Osteoblast (primary cell): ENCODE measurements at regions not wholly inside any gene's neighbourhood (a gene's known extent, or its start where the extent isn't known, plus 50 kb on each side); places are given as distances from the start of the nearest gene placed in this dataset.

ENCODE experiments used
- DNase-seq: peaks from one replicate; pipeline ENCODE4 v3.0.0; 2011; ENCODE audit warnings: low spot score, mixed read lengths; ENCODE audit not compliant: insufficient read length; ENCODE audit errors: missing footprints
- H2AFZ ChIP-seq: 2 replicates; pipeline ENCODE4 v1.6.0; 2011; ENCODE audit warnings: mild to moderate bottlenecking, low read length
- H3K27ac ChIP-seq: 2 replicates; pipeline ENCODE4 v1.5.1; 2011; ENCODE audit warnings: mild to moderate bottlenecking, low read depth, low read length, moderate library complexity
- H3K27me3 ChIP-seq: 2 replicates; pipeline ENCODE4 v1.6.0; 2012; ENCODE audit warnings: mild to moderate bottlenecking, control low read depth, inconsistent platforms, low read length, moderate library complexity; ENCODE audit not compliant: insufficient read depth
- H3K36me3 ChIP-seq: 2 replicates; pipeline ENCODE4 v1.5.1; 2011; ENCODE audit warnings: mild to moderate bottlenecking, low read length, control low read depth, moderate library complexity; ENCODE audit not compliant: insufficient read depth
- H3K4me1 ChIP-seq: 2 replicates; pipeline ENCODE4 v1.5.1; 2011; ENCODE audit warnings: mild to moderate bottlenecking, low read length, control low read depth, moderate library complexity; ENCODE audit not compliant: insufficient read depth
- H3K4me2 ChIP-seq: 2 replicates; pipeline ENCODE4 v1.6.0; 2011; ENCODE audit warnings: mild to moderate bottlenecking, low read length; ENCODE audit not compliant: insufficient read depth
- H3K4me3 ChIP-seq: fragments of 200-600 bp; sonication (generic); 3 replicates; pipeline ENCODE4 v1.5.1; 2012; ENCODE audit warnings: mild to moderate bottlenecking, low read length, inconsistent platforms; ENCODE audit not compliant: insufficient read depth
- H3K79me2 ChIP-seq: 2 replicates; pipeline ENCODE4 v1.6.0; 2012; ENCODE audit warnings: mild to moderate bottlenecking, low read length, control low read depth, inconsistent platforms; ENCODE audit not compliant: insufficient read depth
- H3K9me3 ChIP-seq: 2 replicates; pipeline ENCODE4 v1.5.1; 2011; ENCODE audit warnings: low read depth, low read length, control low read depth
- H4K20me1 ChIP-seq: 2 replicates; pipeline ENCODE4 v1.6.0; 2012; ENCODE audit warnings: mild to moderate bottlenecking, low read length, control low read depth; ENCODE audit not compliant: insufficient read depth
- TF ChIP-seq, protein P1 (sequence below): IDR thresholded peaks from 2 replicates; pipeline ENCODE4 v1.5.1; 2011; ENCODE audit warnings: mild to moderate bottlenecking, low read depth, low read length, moderate library complexity; ENCODE audit errors: extremely low read depth

DNA sequence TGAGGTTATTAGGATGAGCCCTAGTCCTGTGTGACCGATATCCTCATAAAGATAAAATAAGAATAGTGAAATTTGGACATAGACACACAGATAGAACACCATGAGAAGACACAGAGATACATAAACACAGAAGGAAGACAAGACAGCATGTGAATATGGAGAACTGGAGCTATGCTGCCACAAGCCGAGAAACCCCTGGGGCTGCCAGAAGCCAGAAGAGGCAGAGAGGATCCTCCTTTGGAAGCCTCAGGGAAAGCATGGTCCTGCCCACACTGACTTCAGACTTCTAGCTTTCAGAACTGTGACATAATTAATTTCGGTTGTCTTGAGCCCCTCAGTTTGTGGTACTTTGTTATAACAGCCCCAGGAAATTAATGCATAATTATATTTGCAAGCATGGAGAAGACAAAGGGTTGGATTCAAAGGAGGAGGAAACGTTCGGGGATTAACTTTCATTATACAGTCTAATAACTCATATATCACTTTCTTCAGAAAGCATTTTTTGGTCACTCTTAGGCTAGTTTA lies 1501.8 kb upstream of the FLRT2 start:
- H2AFZ ChIP-seq = no peak overlapping the region
- H3K27ac ChIP-seq = no peak overlapping the region
- no peaks in the 10 kb centered on the region for H3K9me3 ChIP-seq
- no peaks in the 10 kb centered on the region for H3K4me1 ChIP-seq
- TF ChIP-seq, protein P1, sequence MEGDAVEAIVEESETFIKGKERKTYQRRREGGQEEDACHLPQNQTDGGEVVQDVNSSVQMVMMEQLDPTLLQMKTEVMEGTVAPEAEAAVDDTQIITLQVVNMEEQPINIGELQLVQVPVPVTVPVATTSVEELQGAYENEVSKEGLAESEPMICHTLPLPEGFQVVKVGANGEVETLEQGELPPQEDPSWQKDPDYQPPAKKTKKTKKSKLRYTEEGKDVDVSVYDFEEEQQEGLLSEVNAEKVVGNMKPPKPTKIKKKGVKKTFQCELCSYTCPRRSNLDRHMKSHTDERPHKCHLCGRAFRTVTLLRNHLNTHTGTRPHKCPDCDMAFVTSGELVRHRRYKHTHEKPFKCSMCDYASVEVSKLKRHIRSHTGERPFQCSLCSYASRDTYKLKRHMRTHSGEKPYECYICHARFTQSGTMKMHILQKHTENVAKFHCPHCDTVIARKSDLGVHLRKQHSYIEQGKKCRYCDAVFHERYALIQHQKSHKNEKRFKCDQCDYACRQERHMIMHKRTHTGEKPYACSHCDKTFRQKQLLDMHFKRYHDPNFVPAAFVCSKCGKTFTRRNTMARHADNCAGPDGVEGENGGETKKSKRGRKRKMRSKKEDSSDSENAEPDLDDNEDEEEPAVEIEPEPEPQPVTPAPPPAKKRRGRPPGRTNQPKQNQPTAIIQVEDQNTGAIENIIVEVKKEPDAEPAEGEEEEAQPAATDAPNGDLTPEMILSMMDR = no peak
- no peaks in the 10 kb centered on the region for H3K27me3 ChIP-seq
- H3K4me3 ChIP-seq = no peak overlapping the region
- H3K79me2 ChIP-seq = no peaks in the 10 kb centered on the region
- H3K36me3 ChIP-seq = no peaks in the 10 kb centered on the region
- H4K20me1 ChIP-seq = no peaks in the 10 kb centered on the region
- DNase-seq = no peak
- no peak overlapping the region for H3K4me2 ChIP-seq

DNA sequence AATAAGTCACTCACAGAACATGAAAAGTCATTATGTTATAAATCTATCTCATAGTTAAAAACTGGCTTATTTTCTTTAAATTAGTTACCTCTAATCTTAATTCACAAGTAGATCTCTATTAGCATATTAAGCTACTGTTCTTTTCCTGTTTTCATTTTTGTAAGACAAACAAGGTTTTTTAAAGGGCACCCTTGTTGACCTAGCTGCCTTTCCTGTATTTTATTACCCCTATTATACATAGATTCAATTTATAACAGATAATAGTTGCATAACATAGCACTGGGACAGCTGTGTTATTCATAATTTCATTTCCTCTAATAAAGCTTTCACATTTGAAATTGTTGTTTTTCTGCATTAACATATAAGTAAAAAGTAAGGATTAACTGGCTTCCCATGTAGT lies 1500.7 kb upstream of the FLRT2 start:
- Histone ChIP-seq H3K4me1 (no peaks in the 10 kb centered on the region), H3K4me3 (no peak overlapping the region), H4K20me1 (no peaks in the 10 kb centered on the region), H3K4me2 (no peak overlapping the region), H3K79me2 (no peaks in the 10 kb centered on the region), H3K27me3 (no peaks in the 10 kb centered on the region), H3K27ac (no peak overlapping the region), H3K9me3 (no peaks in the 10 kb centered on the region), H2AFZ (no peak overlapping the region), H3K36me3 (no peaks in the 10 kb centered on the region)
- TF ChIP-seq, protein P1 = no peak
- no peak for DNase-seq

DNA sequence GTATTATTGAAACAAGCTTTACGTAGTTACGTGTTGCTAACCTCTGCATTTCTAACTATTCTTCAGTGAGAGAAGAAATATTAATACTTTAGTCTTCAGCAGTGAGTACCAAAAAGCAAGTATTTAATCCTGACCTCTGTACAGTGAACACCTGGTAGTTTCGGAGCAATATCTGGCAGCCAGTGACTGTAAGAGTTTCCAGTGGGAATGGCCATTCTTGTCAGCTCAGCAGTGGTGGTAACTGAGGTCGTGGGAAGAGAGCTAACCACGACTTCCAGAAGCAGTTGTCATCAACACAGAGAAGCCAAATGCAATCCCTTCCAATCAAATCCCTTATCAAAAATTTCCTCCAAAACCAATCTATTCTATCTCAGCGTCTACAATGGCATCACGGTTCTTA lies 1500.2 kb upstream of the FLRT2 start:
- H3K4me1 ChIP-seq = no peaks in the 10 kb centered on the region
- TF ChIP-seq, protein P1 = no peak
- H3K36me3 ChIP-seq = no peaks in the 10 kb centered on the region
- no peak overlapping the region for H3K4me2 ChIP-seq
- H3K27me3 ChIP-seq = no peaks in the 10 kb centered on the region
- DNase-seq = no peak
- no peak overlapping the region for H3K4me3 ChIP-seq
- H3K79me2 ChIP-seq = no peaks in the 10 kb centered on the region
- H2AFZ ChIP-seq = no peak overlapping the region
- no peaks in the 10 kb centered on the region for H4K20me1 ChIP-seq
- H3K27ac ChIP-seq = no peak overlapping the region
- no peaks in the 10 kb centered on the region for H3K9me3 ChIP-seq

DNA sequence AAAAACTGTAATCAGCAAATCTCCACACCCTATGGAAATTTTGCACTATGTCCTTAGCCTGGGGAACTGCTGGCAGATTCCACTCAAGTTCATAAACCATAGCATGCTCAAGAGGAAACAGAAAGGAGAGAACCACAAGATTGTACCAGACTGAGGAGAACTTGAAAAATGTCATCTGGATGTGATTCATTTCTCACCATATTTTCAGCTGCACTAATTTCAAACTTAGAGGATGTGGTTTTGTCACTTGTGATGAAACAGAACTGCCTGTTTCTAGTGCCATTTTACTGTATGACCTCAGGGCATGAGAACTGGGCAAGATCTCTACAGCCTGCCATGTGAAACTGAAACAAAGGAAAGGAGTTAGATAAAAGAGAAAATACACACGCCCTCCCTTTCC lies 1493.1 kb upstream of the FLRT2 start:
- no peak overlapping the region for H2AFZ ChIP-seq

More for the DNA sequence above, 1493.1 kb upstream of the FLRT2 start:
- peaks cover 7% of the 10 kb centered on the region for H3K9me3 ChIP-seq
- DNase-seq = no peak
- no peaks in the 10 kb centered on the region for H3K36me3 ChIP-seq
- TF ChIP-seq, protein P1 = no peak
- H3K4me3 ChIP-seq = no peak overlapping the region
- H3K4me2 ChIP-seq = no peak overlapping the region
- no peaks in the 10 kb centered on the region for H4K20me1 ChIP-seq
- H3K27ac ChIP-seq = no peak overlapping the region
- no peaks in the 10 kb centered on the region for H3K4me1 ChIP-seq
- no peaks in the 10 kb centered on the region for H3K79me2 ChIP-seq
- H3K27me3 ChIP-seq = no peaks in the 10 kb centered on the region
